NCI-H2029 treated with DMSO at 0.1 percent for 48 hours (cell line): ENCODE measurements at regions not wholly inside any gene's neighbourhood (a gene's known extent, or its start where the extent isn't known, plus 50 kb on each side); places are given as distances from the start of the nearest gene placed in this dataset.

Experiments
- DNase-seq: peaks from one replicate; lab custom pipeline; 2025; lab: John Stamatoyannopoulos, UW

GRCh38 chr7:15855525-15856109 is 169.1 kb upstream of the MEOX2 start:
- DNase-seq, result no peak

GRCh38 chr7:15854841-15855524 is 168.5 kb upstream of the MEOX2 start:
- DNase-seq, result no peak

GRCh38 chr7:15853832-15854470 is 167.5 kb upstream of the MEOX2 start:
- DNase-seq, result no peak

DNA sequence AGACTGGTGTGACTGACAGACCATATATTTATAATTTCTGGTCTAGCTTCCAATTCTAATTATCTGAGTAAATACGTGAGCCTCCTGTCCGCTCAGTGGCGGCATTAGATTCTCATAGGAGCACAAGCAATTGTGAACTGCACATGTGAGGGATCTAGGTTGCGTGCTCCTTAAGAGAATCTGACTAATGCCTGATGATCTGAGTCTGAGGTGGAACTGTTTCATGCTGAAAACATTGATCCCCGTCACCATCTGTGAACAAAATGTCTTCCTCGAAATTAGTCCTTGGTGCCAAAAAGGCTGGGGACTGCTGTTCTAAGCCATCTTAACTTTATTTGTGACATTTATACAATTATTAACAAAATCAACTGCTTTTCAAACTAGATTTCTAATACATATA is 164.7 kb upstream of the MEOX2 start:
- no peak for DNase-seq

DNA sequence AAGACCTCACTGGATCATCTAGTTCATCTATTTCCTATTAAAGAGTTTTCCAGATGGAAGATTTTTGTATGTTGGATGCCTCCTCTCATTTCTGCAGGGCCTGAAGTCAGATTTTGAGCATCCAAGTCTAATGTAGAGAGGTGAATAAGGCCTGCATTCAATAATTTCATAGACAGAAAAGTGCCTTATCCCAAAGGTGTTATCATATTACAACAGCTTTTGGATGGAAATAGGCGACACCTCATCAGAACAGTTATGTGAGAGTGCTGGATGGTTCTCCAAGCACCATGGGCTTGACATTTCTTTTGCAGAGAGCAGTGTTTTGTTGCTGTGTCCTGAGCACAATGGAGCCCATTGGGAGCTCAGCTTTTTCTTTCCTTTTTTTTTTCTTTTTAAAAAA is 162.4 kb upstream of the MEOX2 start:
- no peak for DNase-seq

DNA sequence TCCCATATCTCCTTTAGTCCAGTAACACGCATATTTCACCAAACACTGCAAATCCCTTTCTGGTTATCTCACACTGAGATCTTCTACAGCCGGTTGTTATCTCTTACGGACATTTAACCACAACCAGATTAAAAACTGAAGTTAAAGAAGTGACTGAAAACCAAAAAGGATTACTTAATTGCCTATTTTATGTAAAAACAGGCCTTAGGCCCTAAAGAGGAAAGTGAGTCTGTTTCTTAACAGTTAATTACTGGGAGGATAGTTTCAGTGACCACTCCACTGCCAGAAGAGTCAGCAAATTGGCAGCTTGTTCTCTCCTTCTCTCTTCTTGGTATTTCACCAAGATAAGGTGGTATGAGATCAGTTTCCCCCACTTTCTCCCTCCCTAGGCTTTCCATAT is 161.9 kb upstream of the MEOX2 start:
- DNase-seq, result no peak

DNA sequence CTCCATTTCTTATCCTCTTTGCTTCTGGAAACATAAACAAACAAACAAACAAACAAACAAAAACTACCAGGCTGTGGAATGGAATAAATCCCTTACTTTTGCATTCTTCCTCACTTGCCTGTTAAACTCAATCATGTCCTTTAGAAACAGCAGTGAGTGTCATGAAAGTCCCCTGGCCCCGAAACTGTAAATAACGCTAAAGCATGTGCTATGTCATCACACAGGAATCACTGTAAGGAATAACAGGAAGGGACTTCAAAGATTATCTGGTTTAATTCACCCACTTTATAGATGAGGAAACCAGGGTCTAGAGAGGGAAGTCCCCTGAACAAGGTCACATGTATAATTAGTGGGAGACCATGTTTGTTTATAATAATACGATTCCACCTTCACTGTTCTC is 159.4 kb upstream of the MEOX2 start:
- DNase-seq, result no peak

DNA sequence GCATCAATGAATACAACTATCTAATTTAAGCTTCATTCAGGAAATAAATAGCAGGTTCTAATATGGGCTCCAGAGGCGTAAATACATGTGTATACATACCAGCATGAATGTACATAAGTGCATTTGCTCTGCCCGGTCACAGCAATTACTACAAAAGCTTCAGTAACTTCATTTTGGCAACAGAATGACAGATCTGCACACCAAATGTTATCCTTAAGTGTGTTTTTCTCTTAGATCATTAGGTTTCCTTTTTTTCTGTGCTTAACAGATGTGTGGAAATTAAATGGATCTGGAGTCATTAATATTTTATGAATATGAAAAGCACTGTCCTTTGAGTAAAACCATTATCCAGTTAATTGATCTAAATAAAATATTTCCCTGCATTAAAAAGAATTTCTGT is 159.0 kb upstream of the MEOX2 start:
- no peak for DNase-seq

- no peak for DNase-seq
These were observed 153.1 kb upstream of the MEOX2 start for GRCh38 chr7:15839416-15840100.

DNA sequence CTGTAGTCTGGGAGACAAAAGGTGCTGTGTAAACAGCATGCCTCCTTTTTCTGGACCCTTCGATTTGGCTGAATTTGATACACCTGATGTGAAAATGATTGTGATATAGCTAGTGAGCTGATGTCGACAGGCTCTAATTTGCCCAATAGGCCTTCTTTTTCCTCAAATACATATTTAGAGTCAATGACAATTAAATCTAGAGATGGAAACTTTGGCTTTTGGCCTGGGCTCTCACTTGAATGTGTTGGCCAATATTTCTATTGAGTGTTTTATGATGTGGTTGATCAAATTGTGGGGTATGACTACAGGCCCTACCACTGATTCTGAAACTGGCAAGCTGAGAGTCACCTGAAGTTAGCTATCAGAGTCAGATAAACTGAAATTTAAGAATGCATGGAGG is 151.8 kb upstream of the MEOX2 start:
- DNase-seq, result no peak

GRCh38 chr7:15837306-15837950 is 150.9 kb upstream of the MEOX2 start:
- DNase-seq, result no peak

DNA sequence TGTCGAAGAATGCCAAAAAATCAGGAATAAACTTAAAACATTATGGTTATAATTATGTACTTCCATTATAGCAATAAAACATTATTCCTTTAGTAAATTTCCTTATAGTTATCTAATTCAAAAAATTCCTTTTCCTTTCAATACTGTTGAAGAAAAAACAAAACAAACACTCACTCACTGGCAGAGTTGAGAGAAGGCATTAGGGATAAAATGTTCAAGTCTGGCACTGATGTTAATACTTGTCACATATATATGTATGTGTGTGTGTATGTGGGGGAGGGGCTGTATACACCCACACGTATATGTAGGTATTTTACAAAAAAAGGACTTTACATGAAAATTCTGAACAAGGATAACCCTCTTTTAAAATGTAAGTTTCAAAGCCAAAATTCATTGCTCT is 150.2 kb upstream of the MEOX2 start:
- no peak for DNase-seq

DNA sequence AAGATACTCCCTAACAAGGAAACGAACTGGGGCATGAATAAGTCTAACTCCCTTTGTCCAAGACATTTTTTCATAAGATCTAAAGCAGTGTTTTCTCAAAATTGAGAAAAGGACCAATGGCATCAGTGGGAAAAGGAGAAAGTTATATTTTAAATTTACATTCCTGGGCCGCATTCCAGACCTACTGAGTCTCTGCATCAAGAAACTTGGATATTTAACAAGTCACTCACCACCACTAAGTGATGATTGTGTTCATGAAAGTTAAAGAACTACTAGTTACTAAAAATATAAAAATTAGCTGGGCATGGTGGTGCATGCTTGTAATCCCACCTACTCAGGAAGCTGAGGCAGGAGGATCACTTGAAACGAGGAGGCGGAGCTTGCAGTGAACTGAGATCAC is 149.6 kb upstream of the MEOX2 start:
- no peak for DNase-seq

DNA sequence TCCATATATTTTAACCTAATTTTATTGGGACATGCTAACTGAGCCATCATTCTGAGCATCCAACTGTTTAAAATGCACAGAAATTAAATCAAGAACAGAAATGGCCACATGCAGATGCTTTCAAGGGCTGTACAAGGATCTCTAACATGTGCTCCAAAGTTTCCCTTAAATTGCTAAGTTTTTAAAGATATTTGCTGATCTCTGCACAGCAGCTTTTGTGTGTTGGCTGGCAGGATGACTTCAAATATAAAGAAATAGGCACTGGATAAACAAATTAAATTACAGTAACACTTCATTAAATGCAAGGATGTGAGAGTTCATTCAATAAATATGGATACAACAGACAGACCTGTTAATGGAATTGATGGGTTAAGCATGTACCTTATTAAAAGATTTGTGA is 148.0 kb upstream of the MEOX2 start:
- DNase-seq, result no peak

- DNase-seq, result peak; percentile 3
These were observed 146.5 kb upstream of the MEOX2 start for GRCh38 chr7:15832996-15833395.

DNA sequence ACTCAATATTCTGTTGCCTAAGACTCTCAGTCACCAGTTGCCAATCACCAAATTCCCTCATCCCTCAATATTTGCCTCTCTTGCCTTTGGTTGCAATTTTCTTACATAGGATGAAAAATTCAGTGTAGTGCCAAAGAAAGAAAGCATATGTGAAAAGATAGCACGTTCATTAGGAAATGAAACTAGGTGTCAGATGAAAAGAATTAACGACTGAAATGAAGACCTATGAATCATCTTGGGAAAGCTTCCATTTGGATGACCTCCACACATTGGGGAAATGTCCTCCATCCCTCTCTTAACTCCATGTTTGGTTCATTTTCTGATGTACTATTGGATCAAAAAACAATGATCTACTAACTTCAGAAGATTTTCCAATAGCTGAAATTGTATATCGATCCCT is 145.1 kb upstream of the MEOX2 start:
- DNase-seq, result no peak

GRCh38 chr7:15829691-15830090 is 143.2 kb upstream of the MEOX2 start:
- no peak for DNase-seq

- no peak for DNase-seq
These were observed 142.4 kb upstream of the MEOX2 start for GRCh38 chr7:15828881-15829280.

GRCh38 chr7:15821484-15822427 is 135.3 kb upstream of the MEOX2 start:
- no peak for DNase-seq

DNA sequence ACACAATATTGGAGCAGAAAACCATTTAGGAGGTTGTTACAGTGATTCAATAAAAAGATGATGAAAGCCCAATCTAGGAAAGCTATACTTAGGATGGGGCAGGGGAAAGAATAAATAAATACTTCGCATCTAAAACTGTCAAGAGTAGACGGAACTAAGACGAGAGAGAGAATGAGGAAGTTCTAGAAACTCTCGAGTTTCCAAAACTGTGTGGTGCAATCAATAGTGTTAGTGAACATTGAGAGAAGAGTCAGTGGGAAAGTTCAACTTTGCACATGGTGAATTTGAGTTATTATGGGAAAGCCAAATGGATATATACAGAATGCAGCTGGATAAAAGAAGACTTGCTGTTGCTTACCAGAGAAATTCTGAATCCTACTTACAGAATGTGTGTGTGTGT is 133.8 kb upstream of the MEOX2 start:
- DNase-seq, result no peak

DNA sequence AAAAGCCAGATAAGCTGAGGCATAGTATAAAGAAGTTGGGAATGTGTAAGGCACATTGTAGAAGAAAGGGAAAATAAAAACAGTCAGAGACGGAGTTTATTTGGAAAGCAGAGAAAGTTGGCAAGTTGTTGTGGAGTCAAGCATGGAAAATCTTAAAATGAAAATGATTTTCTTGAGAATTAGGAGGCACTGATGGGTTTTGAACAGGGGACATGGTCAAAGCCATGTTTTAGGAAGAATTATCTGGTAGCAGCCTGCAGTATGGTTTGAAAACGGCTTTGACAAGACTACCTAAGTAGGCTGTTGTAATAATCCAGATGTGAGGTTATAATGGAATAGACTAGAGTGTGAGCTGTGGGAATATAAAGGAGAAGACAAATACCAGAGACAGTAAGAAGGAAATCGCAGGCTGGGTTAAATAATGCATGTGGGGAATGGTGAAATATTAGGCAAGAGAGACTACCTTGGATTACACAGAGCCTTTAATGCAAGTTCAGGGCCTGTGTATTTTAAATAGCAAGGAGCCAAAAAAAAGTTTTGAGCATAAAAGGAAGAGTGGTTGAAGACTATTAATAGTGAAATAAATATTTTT is 130.4 kb upstream of the MEOX2 start:
- DNase-seq, result no peak
